Mesendoderm (in vitro differentiated cells): ENCODE measurements at regions not wholly inside any gene's neighbourhood (a gene's known extent, or its start where the extent isn't known, plus 50 kb on each side); places are given as distances from the start of the nearest gene placed in this dataset.

Source experiments
- DNase-seq: peaks from one replicate; pipeline ENCODE4 v3.0.0; 2013
- H2AK5ac ChIP-seq: 2 replicates; pipeline ENCODE4 v1.6.1; 2013; ENCODE audit warnings: low read length, inconsistent platforms
- H2BK120ac ChIP-seq: 2 replicates; pipeline ENCODE4 v1.6.1; 2013; ENCODE audit warnings: low read depth, mild to moderate bottlenecking, low read length, moderate library complexity, mixed read lengths
- H2BK15ac ChIP-seq: replicated peaks from 2 replicates; pipeline ENCODE4 v1.6.1; 2013; ENCODE audit warnings: low read depth, mild to moderate bottlenecking, moderate library complexity
- H2BK5ac ChIP-seq: 2 replicates; pipeline ENCODE4 v1.6.1; 2013; ENCODE audit warnings: low read length, inconsistent platforms
- H3K18ac ChIP-seq: 2 replicates; pipeline ENCODE4 v1.6.1; 2013; ENCODE audit warnings: mild to moderate bottlenecking, low read length, mixed read lengths
- H3K23ac ChIP-seq: one replicate; pipeline ENCODE4 v1.6.1; 2013; ENCODE audit warnings: low read length
- H3K27ac ChIP-seq: 2 replicates; pipeline ENCODE4 v1.5.1; 2013; ENCODE audit warnings: low read depth, mild to moderate bottlenecking, inconsistent platforms, low read length, moderate library complexity
- H3K27me3 ChIP-seq: 2 replicates; pipeline ENCODE4 v1.6.1; 2013; ENCODE audit warnings: low read length, control low read depth, mild to moderate bottlenecking, inconsistent platforms; ENCODE audit not compliant: insufficient read depth, poor library complexity
- H3K36me3 ChIP-seq: 2 replicates; pipeline ENCODE4 v1.6.1; 2013; ENCODE audit warnings: low read length, inconsistent platforms; ENCODE audit not compliant: control insufficient read depth, insufficient read depth
- H3K4ac ChIP-seq: one replicate; pipeline ENCODE4 v1.6.1; 2013; ENCODE audit warnings: low read depth, mild to moderate bottlenecking, low read length, moderate library complexity
- H3K4me1 ChIP-seq: 2 replicates; pipeline ENCODE4 v1.6.1; 2013; ENCODE audit warnings: low read depth, low read length, inconsistent platforms; ENCODE audit not compliant: control insufficient read depth
- H3K4me2 ChIP-seq: 2 replicates; pipeline ENCODE4 v1.6.1; 2013; ENCODE audit warnings: low read length
- H3K4me3 ChIP-seq: 2 replicates; pipeline ENCODE4 v1.5.1; 2013; ENCODE audit warnings: mild to moderate bottlenecking, low read length
- H3K56ac ChIP-seq: one replicate; pipeline ENCODE4 v1.6.1; 2013; ENCODE audit warnings: low read length
- H3K79me1 ChIP-seq: 2 replicates; pipeline ENCODE4 v1.6.1; 2013; ENCODE audit warnings: low read length, inconsistent platforms
- H3K79me2 ChIP-seq: 2 replicates; pipeline ENCODE4 v1.6.1; 2013; ENCODE audit warnings: mild to moderate bottlenecking, low read length; ENCODE audit not compliant: control insufficient read depth, insufficient read depth
- H3K9ac ChIP-seq: 2 replicates; pipeline ENCODE4 v1.6.1; 2013; ENCODE audit warnings: low read length, inconsistent platforms
- H4K5ac ChIP-seq: one replicate; pipeline ENCODE4 v1.6.1; 2013; ENCODE audit warnings: low read length
- H4K8ac ChIP-seq: one replicate; pipeline ENCODE4 v1.6.1; 2013; ENCODE audit warnings: low read depth, mild to moderate bottlenecking, control low read depth, low read length, moderate library complexity
- WGBS: extraction: QIAGEN DNeasy Blood & Tissue Kit; methylation state at CpG from one replicate; pipeline ENCODE4 v1.1.7; 2013; ENCODE audit warnings: low lambda C conversion rate, missing lambda C conversion rate; ENCODE audit not compliant: insufficient coverage; ENCODE audit errors: extremely low coverage; 5-methylcytosine and 5-hydroxymethylcytosine counted together

GRCh38 chrX:26442340-26442739, 226.4 kb downstream of the MAGEB5 start:
- H3K36me3 ChIP-seq: no peaks in the 10 kb centered on the region
- no peak overlapping the region for H3K27ac ChIP-seq
- no peak overlapping the region for H2BK5ac ChIP-seq
- H3K56ac ChIP-seq: no peak overlapping the region
- WGBS: no CpG with 5 or more reads among the region's 1 CpG
- no peaks in the 10 kb centered on the region for H3K79me2 ChIP-seq
- no peak overlapping the region for H3K4me3 ChIP-seq
- H3K23ac ChIP-seq: no peak overlapping the region
- H2BK15ac ChIP-seq: no peak overlapping the region
- H3K9ac ChIP-seq: no peak overlapping the region
- H3K18ac ChIP-seq: no peak overlapping the region
- no peak overlapping the region for H3K4me2 ChIP-seq
- peak; percentile 40 for DNase-seq
- no peak overlapping the region for H4K8ac ChIP-seq
- H3K4me1 ChIP-seq: no peaks in the 10 kb centered on the region
- H3K27me3 ChIP-seq: no peaks in the 10 kb centered on the region
- no peak overlapping the region for H2AK5ac ChIP-seq
- no peak overlapping the region for H4K5ac ChIP-seq
- no peaks in the 10 kb centered on the region for H3K79me1 ChIP-seq
- H3K4ac ChIP-seq: no peak overlapping the region
- H2BK120ac ChIP-seq: no peak overlapping the region

GRCh38 chrX:26414534-26414933, 198.6 kb downstream of the MAGEB5 start:
- Histone ChIP-seq H3K23ac (no peak overlapping the region), H2BK120ac (no peak overlapping the region), H3K79me1 (no peaks in the 10 kb centered on the region), H3K79me2 (no peaks in the 10 kb centered on the region), H3K9ac (no peak overlapping the region), H3K18ac (no peak overlapping the region), H3K56ac (no peak overlapping the region), H2AK5ac (no peak overlapping the region), H3K4me1 (no peaks in the 10 kb centered on the region), H4K5ac (no peak overlapping the region), H2BK5ac (no peak overlapping the region), H3K36me3 (no peaks in the 10 kb centered on the region), H3K4ac (no peak overlapping the region), H4K8ac (no peak overlapping the region), H3K4me3 (no peak overlapping the region), H3K4me2 (no peak overlapping the region), H3K27ac (no peak overlapping the region), H3K27me3 (no peaks in the 10 kb centered on the region), H2BK15ac (no peak overlapping the region)
- WGBS: no CpG with 5 or more reads among the region's 3 CpGs
- peak; percentile 79 for DNase-seq

GRCh38 chrX:26411045-26411444, 195.1 kb downstream of the MAGEB5 start:
- Histone ChIP-seq H3K27ac (no peak overlapping the region), H2BK5ac (no peak overlapping the region)
- no CpG with 5 or more reads among the region's 1 CpG for WGBS

GRCh38 chrX:26409636-26410035, 193.7 kb downstream of the MAGEB5 start:
- Histone ChIP-seq H2BK120ac (no peak overlapping the region), H2BK15ac (no peak overlapping the region), H3K79me1 (no peaks in the 10 kb centered on the region), H4K8ac (no peak overlapping the region), H3K4me2 (no peak overlapping the region), H3K4ac (no peak overlapping the region), H3K56ac (no peak overlapping the region), H2BK5ac (no peak overlapping the region), H4K5ac (no peak overlapping the region), H3K79me2 (no peaks in the 10 kb centered on the region), H3K27ac (no peak overlapping the region), H3K4me1 (no peaks in the 10 kb centered on the region), H2AK5ac (no peak overlapping the region), H3K18ac (no peak overlapping the region), H3K9ac (no peak overlapping the region), H3K27me3 (no peaks in the 10 kb centered on the region), H3K4me3 (no peak overlapping the region), H3K23ac (no peak overlapping the region), H3K36me3 (no peaks in the 10 kb centered on the region)
- no CpG with 5 or more reads among the region's 5 CpGs for WGBS
- no peak for DNase-seq

More at GRCh38 chrX:26411045-26411444, 195.1 kb downstream of the MAGEB5 start:
- Histone ChIP-seq H2AK5ac (no peak overlapping the region), H3K18ac (no peak overlapping the region), H3K4ac (no peak overlapping the region), H3K4me1 (no peaks in the 10 kb centered on the region), H3K79me2 (no peaks in the 10 kb centered on the region), H2BK15ac (no peak overlapping the region), H4K5ac (no peak overlapping the region), H4K8ac (no peak overlapping the region), H3K36me3 (no peaks in the 10 kb centered on the region), H3K79me1 (no peaks in the 10 kb centered on the region), H3K56ac (no peak overlapping the region), H3K23ac (no peak overlapping the region), H3K27me3 (no peaks in the 10 kb centered on the region), H3K4me2 (no peak overlapping the region), H2BK120ac (no peak overlapping the region), H3K9ac (no peak overlapping the region), H3K4me3 (no peak overlapping the region)
- peak; percentile 11 for DNase-seq

- Histone ChIP-seq H3K4ac (no peak overlapping the region), H2BK5ac (no peak overlapping the region), H3K27ac (no peak overlapping the region), H2BK120ac (no peak overlapping the region), H3K36me3 (no peaks in the 10 kb centered on the region), H2BK15ac (no peak overlapping the region), H4K8ac (no peak overlapping the region), H3K9ac (no peak overlapping the region), H3K27me3 (no peaks in the 10 kb centered on the region), H3K23ac (no peak overlapping the region), H3K4me3 (no peak overlapping the region), H3K4me1 (no peaks in the 10 kb centered on the region), H3K79me2 (no peaks in the 10 kb centered on the region), H3K4me2 (no peak overlapping the region), H3K56ac (no peak overlapping the region), H2AK5ac (no peak overlapping the region), H3K18ac (no peak overlapping the region), H3K79me1 (no peaks in the 10 kb centered on the region), H4K5ac (no peak overlapping the region)
- WGBS: no CpG with 5 or more reads among the region's 4 CpGs
- no peak for DNase-seq
These were observed 171.9 kb downstream of the MAGEB5 start for GRCh38 chrX:26387906-26388305.

GRCh38 chrX:26376037-26376708, 160.2 kb downstream of the MAGEB5 start:
- Histone ChIP-seq H3K27me3 (no peaks in the 10 kb centered on the region), H3K27ac (no peak overlapping the region), H3K4me2 (no peak overlapping the region), H2AK5ac (no peak overlapping the region), H3K18ac (no peak overlapping the region), H3K4me1 (no peaks in the 10 kb centered on the region), H3K36me3 (no peaks in the 10 kb centered on the region), H3K4ac (no peak overlapping the region), H3K79me2 (no peaks in the 10 kb centered on the region), H2BK5ac (no peak overlapping the region), H4K8ac (no peak overlapping the region), H2BK15ac (no peak overlapping the region), H3K56ac (no peak overlapping the region), H2BK120ac (no peak overlapping the region), H3K4me3 (no peak overlapping the region), H3K9ac (no peak overlapping the region), H4K5ac (no peak overlapping the region), H3K79me1 (no peaks in the 10 kb centered on the region), H3K23ac (no peak overlapping the region)
- whole genome bisulfite sequencing: no CpG with 5 or more reads among the region's 5 CpGs
- no peak for DNase-seq
